ENCODE measurements at regions not wholly inside any gene's neighbourhood (a gene's known extent, or its start where the extent isn't known, plus 50 kb on each side); places are given as distances from the start of the nearest gene placed in this dataset.

- no peak for FAIRE-seq
- H3K4me2 ChIP-seq: no peak overlapping the region
- ChIA-PET CTCF (interaction anchor here (1.6 kb wide), 1 partner anchor 15 kb away, joined by 4 read pairs; no protein-coding TSS in a partner anchor), POLR2A (no interaction called here)
- DNase-seq (ENCODE audit: low read depth in 1 of 2, low spot score in 1 of 2): no peak
- no peak overlapping the region for H3K27ac ChIP-seq
- WGBS (ENCODE audit: missing lambda C conversion rate): 78% methylated on average over 1 of the region's 1 CpG
- no peak for ATAC-seq
- H3K9me3 ChIP-seq: no peaks in the 10 kb centered on the region
- TF ChIP-seq ELK1 (IDR thresholded peaks at IDR 0.05; ENCODE audit: low read depth, low read length) (no peak), KDM5A (IDR thresholded peaks at IDR 0.05) (no peak), USF2 (IDR thresholded peaks at IDR 0.05) (no peak), NFE2L2 (conservative IDR thresholded peaks at IDR 0.05; ENCODE audit: low read length) (no peak), CBX8 (IDR thresholded peaks at IDR 0.05) (no peak), HOXA7 (CRISPR knock-in tag; IDR thresholded peaks at IDR 0.05) (no peak), KDM1A (IDR thresholded peaks at IDR 0.05; ENCODE audit: low read depth) (no peak)
- TF ChIP-seq, protein P1, sequence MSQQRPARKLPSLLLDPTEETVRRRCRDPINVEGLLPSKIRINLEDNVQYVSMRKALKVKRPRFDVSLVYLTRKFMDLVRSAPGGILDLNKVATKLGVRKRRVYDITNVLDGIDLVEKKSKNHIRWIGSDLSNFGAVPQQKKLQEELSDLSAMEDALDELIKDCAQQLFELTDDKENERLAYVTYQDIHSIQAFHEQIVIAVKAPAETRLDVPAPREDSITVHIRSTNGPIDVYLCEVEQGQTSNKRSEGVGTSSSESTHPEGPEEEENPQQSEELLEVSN (IDR thresholded peaks at IDR 0.05; ENCODE audit: borderline replicate concordance, low read depth): no peak
- no peaks in the 10 kb centered on the region for H3K4me1 ChIP-seq
- no peak overlapping the region for H3K4me3 ChIP-seq
Measured at GRCh38 chr3:161571951-161572350, 75.3 kb downstream of the OTOL1 start.

DNA sequence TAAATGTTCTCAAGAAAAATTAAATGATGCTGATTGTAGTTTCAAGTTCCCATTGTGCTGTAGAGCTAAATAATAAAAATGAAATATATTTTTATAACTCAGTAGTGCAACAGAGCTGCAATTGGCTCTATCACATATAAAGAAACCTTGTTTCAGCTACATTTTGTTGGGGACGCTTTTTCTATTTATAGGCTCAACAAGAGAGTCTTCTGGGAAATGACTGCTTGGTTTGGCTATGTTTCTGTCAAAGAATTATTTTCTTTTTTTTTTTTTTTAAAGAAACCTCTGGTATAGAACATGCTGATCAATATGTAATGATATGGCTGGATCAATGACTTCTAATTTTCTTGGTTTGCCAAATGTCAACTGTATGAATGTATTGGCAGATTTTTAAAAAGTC is 76.5 kb downstream of the OTOL1 start:
- DNase-seq (ENCODE audit: low read depth in 1 of 2, low spot score in 1 of 2): no peak
- H3K4me1 ChIP-seq: no peaks in the 10 kb centered on the region
- no peaks in the 10 kb centered on the region for H3K9me3 ChIP-seq
- FAIRE-seq: no peak
- no peak overlapping the region for H3K4me3 ChIP-seq
- ATAC-seq: no peak
- ChIA-PET CTCF (no interaction called here), POLR2A (no interaction called here)
- no peak overlapping the region for H3K27ac ChIP-seq
- no peak overlapping the region for H3K4me2 ChIP-seq
- 60% methylated on average over 1 of the region's 1 CpG for WGBS (ENCODE audit: missing lambda C conversion rate)
- TF ChIP-seq, protein P2, sequence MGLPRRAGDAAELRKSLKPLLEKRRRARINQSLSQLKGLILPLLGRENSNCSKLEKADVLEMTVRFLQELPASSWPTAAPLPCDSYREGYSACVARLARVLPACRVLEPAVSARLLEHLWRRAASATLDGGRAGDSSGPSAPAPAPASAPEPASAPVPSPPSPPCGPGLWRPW (IDR thresholded peaks at IDR 0.05): no peak
- TF ChIP-seq BHLHE40 (IDR thresholded peaks at IDR 0.05; ENCODE audit: low read depth, low read length) (no peak), NFE2L2 (conservative IDR thresholded peaks at IDR 0.05; ENCODE audit: low read length) (no peak), MAZ (IDR thresholded peaks at IDR 0.05; ENCODE audit: borderline replicate concordance, low read depth, low read length) (no peak), EP300 (IDR thresholded peaks at IDR 0.05) (no peak), PHF8 (IDR thresholded peaks at IDR 0.05; ENCODE audit: borderline replicate concordance, low read depth) (no peak; the same call in 1 of the 2 replicates), USF2 (IDR thresholded peaks at IDR 0.05) (no peak), CBX2 (IDR thresholded peaks at IDR 0.05; ENCODE audit: borderline replicate concordance, low read depth) (no peak), ELK1 (IDR thresholded peaks at IDR 0.05; ENCODE audit: low read depth, low read length) (no peak), JUNB (IDR thresholded peaks at IDR 0.05) (no peak), HOXB5 (CRISPR knock-in tag; IDR thresholded peaks at IDR 0.05) (no peak), HOXA7 (CRISPR knock-in tag; IDR thresholded peaks at IDR 0.05) (no peak), RFX5 (IDR thresholded peaks at IDR 0.05) (no peak), HMGXB4 (CRISPR knock-in tag; IDR thresholded peaks at IDR 0.05; ENCODE audit: borderline replicate concordance) (no peak), KDM5A (IDR thresholded peaks at IDR 0.05) (no peak)
- TF ChIP-seq, protein P3, sequence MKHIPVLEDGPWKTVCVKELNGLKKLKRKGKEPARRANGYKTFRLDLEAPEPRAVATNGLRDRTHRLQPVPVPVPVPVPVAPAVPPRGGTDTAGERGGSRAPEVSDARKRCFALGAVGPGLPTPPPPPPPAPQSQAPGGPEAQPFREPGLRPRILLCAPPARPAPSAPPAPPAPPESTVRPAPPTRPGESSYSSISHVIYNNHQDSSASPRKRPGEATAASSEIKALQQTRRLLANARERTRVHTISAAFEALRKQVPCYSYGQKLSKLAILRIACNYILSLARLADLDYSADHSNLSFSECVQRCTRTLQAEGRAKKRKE (CRISPR knock-in tag; IDR thresholded peaks at IDR 0.05; ENCODE audit: low read depth): no peak

All from A549 (cell line).